CD14-positive monocyte (primary cell): ENCODE measurements at regions not wholly inside any gene's neighbourhood (a gene's known extent, or its start where the extent isn't known, plus 50 kb on each side); places are given as distances from the start of the nearest gene placed in this dataset.

Experiments used
- DNase-seq, 3 donors: peaks; one replicate each; pipeline ENCODE4 v3.0.0-alpha.2; 2011 to 2022
- H2AFZ ChIP-seq: 2 replicates; pipeline ENCODE4 v1.6.0; 2012; ENCODE audit warnings: mild to moderate bottlenecking, low read depth, low read length, inconsistent platforms; ENCODE audit not compliant: insufficient read depth, poor library complexity, severe bottlenecking
- H3K27ac ChIP-seq, 2 donors: 1 replicate in 1 of 2; 2 replicates in 1 of 2; pipeline ENCODE4 v1.5.1; 2012 to 2013; ENCODE audit warnings: low read length in 2 of 2, control low read depth in 1 of 2, inconsistent platforms in 1 of 2, low read depth in 1 of 2, mild to moderate bottlenecking in 1 of 2
- H3K27me3 ChIP-seq, 2 donors: one replicate each; pipeline versions ENCODE4 v1.6.0 to v1.6.1; 2011 to 2013; ENCODE audit warnings: low read length in 2 of 2; ENCODE audit not compliant: control insufficient read depth in 2 of 2, insufficient read depth in 2 of 2
- H3K36me3 ChIP-seq, 2 donors: replicated peaks in 1 of 2; 1 replicate in 1 of 2; 2 replicates in 1 of 2; pipeline versions ENCODE4 v1.5.1 to v1.6.1; 2012 to 2013; ENCODE audit warnings: low read length in 2 of 2, control low read depth in 1 of 2, inconsistent platforms in 1 of 2, mild to moderate bottlenecking in 1 of 2; ENCODE audit not compliant: insufficient read depth in 2 of 2, control insufficient read depth in 1 of 2
- H3K4me1 ChIP-seq, 2 donors: 1 replicate in 1 of 2; 2 replicates in 1 of 2; pipeline versions ENCODE4 v1.5.1 to v1.6.1; 2012 to 2013; ENCODE audit warnings: low read length in 2 of 2, control low read depth in 1 of 2, inconsistent platforms in 1 of 2, mild to moderate bottlenecking in 1 of 2, moderate library complexity in 1 of 2; ENCODE audit not compliant: insufficient read depth in 2 of 2, control insufficient read depth in 1 of 2
- H3K4me2 ChIP-seq: replicated peaks from 2 replicates; pipeline ENCODE3; 2012; ENCODE audit warnings: low read length, moderate library complexity, mild to moderate bottlenecking; ENCODE audit not compliant: poor library complexity, severe bottlenecking; ENCODE audit errors: extremely low read depth
- H3K4me3 ChIP-seq, 3 experiments: fragments of 200-600 bp in 1 of 3; sonication (generic) in 1 of 3; replicated peaks in 1 of 3; 1 replicate in 2 of 3; 2 replicates in 1 of 3; pipeline ENCODE4 v1.5.1; 2011 to 2013; ENCODE audit warnings: low read length in 3 of 3, mild to moderate bottlenecking in 3 of 3, control low read depth in 2 of 3, low read depth in 2 of 3, inconsistent platforms in 1 of 3, moderate library complexity in 1 of 3
- H3K79me2 ChIP-seq: 2 replicates; pipeline ENCODE4 v1.6.0; 2012; ENCODE audit warnings: mild to moderate bottlenecking, control low read depth, inconsistent platforms, low read length, moderate library complexity; ENCODE audit not compliant: insufficient read depth
- H3K9ac ChIP-seq: 2 replicates; pipeline ENCODE4 v1.6.0; 2017; ENCODE audit warnings: low read length, mild to moderate bottlenecking; ENCODE audit not compliant: insufficient read depth, poor library complexity, severe bottlenecking
- H3K9me3 ChIP-seq, 2 donors: replicated peaks in 1 of 2; 1 replicate in 1 of 2; 2 replicates in 1 of 2; pipeline versions ENCODE4 v1.5.1 to v1.6.1; 2012 to 2013; ENCODE audit warnings: low read length in 2 of 2, control low read depth in 1 of 2; ENCODE audit not compliant: control insufficient read depth in 1 of 2, insufficient read depth in 1 of 2
- H4K20me1 ChIP-seq: 2 replicates; pipeline ENCODE4 v1.6.0; 2012; ENCODE audit warnings: mild to moderate bottlenecking, low read length, control low read depth, moderate library complexity; ENCODE audit not compliant: insufficient read depth
- H3K27ac Mint-ChIP-seq, 7 donors: one replicate each; pipeline ENCODE4 v1.8.0; 2020; ENCODE audit warnings: mild to moderate bottlenecking in 7 of 7, mixed read lengths in 7 of 7, moderate library complexity in 6 of 7, inconsistent platforms in 2 of 7
- H3K27me3 Mint-ChIP-seq, 3 donors: one replicate each; pipeline ENCODE4 v1.8.0; 2021 to 2022; ENCODE audit warnings: low read depth in 3 of 3, mild to moderate bottlenecking in 3 of 3, mixed read lengths in 3 of 3, moderate library complexity in 3 of 3, inconsistent platforms in 1 of 3
- H3K36me3 Mint-ChIP-seq, 2 donors: one replicate each; pipeline ENCODE4 v1.8.0; 2020; ENCODE audit warnings: mixed read lengths in 2 of 2, inconsistent platforms in 1 of 2, mild to moderate bottlenecking in 1 of 2
- H3K4me1 Mint-ChIP-seq: one replicate; pipeline ENCODE4 v1.8.0; 2020; ENCODE audit warnings: mild to moderate bottlenecking, mixed read lengths
- H3K4me3 Mint-ChIP-seq, 2 donors: one replicate each; pipeline ENCODE4 v1.8.0; 2020; ENCODE audit warnings: mild to moderate bottlenecking in 2 of 2, mixed read lengths in 2 of 2, moderate library complexity in 1 of 2
- H3K9me3 Mint-ChIP-seq, 7 donors: one replicate each; pipeline ENCODE4 v1.8.0; 2020 to 2022; ENCODE audit warnings: mixed read lengths in 7 of 7, mild to moderate bottlenecking in 6 of 7, moderate library complexity in 6 of 7, inconsistent platforms in 2 of 7
- CTCF ChIP-seq: fragments of 200-600 bp; IDR thresholded peaks from one replicate; pipeline ENCODE4 v1.8.0; 2022; ENCODE audit warnings: antibody characterized with exemption, mild to moderate bottlenecking
- WGBS: methylation state at CpG from one replicate; pipeline ENCODE4 v1.1.5; 2013; ENCODE audit warnings: missing lambda C conversion rate; ENCODE audit not compliant: insufficient coverage; 5-methylcytosine and 5-hydroxymethylcytosine counted together
- intact Hi-C, 2 donors: fragments of 100-400 bp; cut with micrococcal nuclease; formaldehyde crosslinking; loops; one replicate each; pipeline versions ENCODE4 v1.15.0 to v1.15.1; 2023

- DNase-seq = no peak
- Mint-ChIP-seq H3K4me3 (no peak overlapping the region), H3K4me1 (no peaks in the 10 kb centered on the region), H3K27me3 (peaks cover 0 to 7% (median 4%) of the 10 kb centered on the region in 3 donors), H3K36me3 (no peaks in the 10 kb centered on the region), H3K9me3 (peaks cover 0 to 3% (median 0%) of the 10 kb centered on the region in 7 donors), H3K27ac (no peak overlapping the region)
- intact Hi-C loops = no loop called here
- Histone ChIP-seq H3K4me2 (no peak overlapping the region), H3K36me3 (no peaks in the 10 kb centered on the region), H3K9me3 (no peaks in the 10 kb centered on the region), H3K79me2 (no peaks in the 10 kb centered on the region), H4K20me1 (no peaks in the 10 kb centered on the region), H3K9ac (no peak overlapping the region), H3K27me3 (no peaks in the 10 kb centered on the region), H3K4me3 (no peak overlapping the region), H3K27ac (no peak overlapping the region), H2AFZ (no peak overlapping the region), H3K4me1 (no peaks in the 10 kb centered on the region)
- TF ChIP-seq CTCF = no peak
- WGBS = 90% methylated on average over 5 of the region's 8 CpGs
These were observed 57.3 kb upstream of the CEACAM8 start for GRCh38 chr19:42652021-42652420.
